Astrocyte (in vitro differentiated cells and primary cell): ENCODE measurements at regions not wholly inside any gene's neighbourhood (a gene's known extent, or its start where the extent isn't known, plus 50 kb on each side); places are given as distances from the start of the nearest gene placed in this dataset.

Source experiments
- CTCF ChIP-seq: IDR thresholded peaks from 2 replicates; pipeline ENCODE4 v1.5.1; 2011; ENCODE audit warnings: low read depth, mild to moderate bottlenecking, inconsistent platforms, low read length, moderate library complexity; ENCODE audit not compliant: insufficient read depth
- EZH2 ChIP-seq: IDR thresholded peaks from 2 replicates; pipeline ENCODE4 v1.6.1; 2012; ENCODE audit warnings: mild to moderate bottlenecking, low read length, inconsistent platforms; ENCODE audit not compliant: insufficient read depth

GRCh38 chr3:103672346-103672745 is 1237.5 kb downstream of the ZPLD1 start:
- no peak for TF ChIP-seq EZH2
- TF ChIP-seq CTCF: no peak
